HL-60 (cell line): ENCODE measurements at regions not wholly inside any gene's neighbourhood (a gene's known extent, or its start where the extent isn't known, plus 50 kb on each side); places are given as distances from the start of the nearest gene placed in this dataset.

Experiments
- DNase-seq, 2 experiments: peaks; one replicate each; pipeline ENCODE4 v3.0.0-alpha.2; 2010 to 2020; ENCODE audit warnings: low read depth in 1 of 2, low spot score in 1 of 2
- H3K27ac ChIP-seq: fragments of 250-450 bp; sonication (Bioruptor Pico); replicated peaks from 2 replicates; pipeline ENCODE4 v1.5.1; 2020; ENCODE audit warnings: mild to moderate bottlenecking, moderate library complexity
- H3K27me3 ChIP-seq: fragments of 250-450 bp; sonication (Bioruptor Pico); 2 replicates; pipeline ENCODE4 v1.5.1; 2021; ENCODE audit warnings: mild to moderate bottlenecking, moderate library complexity; ENCODE audit not compliant: insufficient read depth, poor library complexity, severe bottlenecking
- H3K4me3 ChIP-seq: replicated peaks from 2 replicates; pipeline ENCODE4 v1.5.1; 2011; ENCODE audit warnings: mild to moderate bottlenecking, control low read depth, low read length; ENCODE audit not compliant: insufficient read depth
- CTCF ChIP-seq: IDR thresholded peaks from one replicate; pipeline ENCODE4 v1.5.1; 2011; ENCODE audit warnings: low read length, control low read depth, inconsistent platforms; ENCODE audit not compliant: insufficient read depth
- GABPA ChIP-seq: IDR thresholded peaks from 2 replicates; pipeline ENCODE4 v1.6.1; 2012; ENCODE audit warnings: low read depth
- POLR2AphosphoS5 ChIP-seq: IDR thresholded peaks from 2 replicates; pipeline ENCODE4 v1.6.1; 2012; ENCODE audit warnings: low read depth
- REST ChIP-seq: IDR thresholded peaks from 2 replicates; pipeline ENCODE4 v1.6.1; 2012; ENCODE audit warnings: low read depth; ENCODE audit not compliant: insufficient replicate concordance
- SPI1 ChIP-seq: IDR thresholded peaks from 2 replicates; pipeline ENCODE4 v1.6.1; 2012; ENCODE audit warnings: low read depth, mild to moderate bottlenecking, borderline replicate concordance

GRCh38 chr4:100823066-100823992, 305.5 kb upstream of the EMCN start:
- TF ChIP-seq SPI1: no peak
- no peak for TF ChIP-seq GABPA
- TF ChIP-seq CTCF: no peak
- TF ChIP-seq POLR2AphosphoS5: no peak
- TF ChIP-seq REST: no peak
- Histone ChIP-seq H3K27me3 (no peaks in the 10 kb centered on the region), H3K27ac (no peak overlapping the region), H3K4me3 (no peak overlapping the region)
- DNase-seq: no peak

GRCh38 chr4:100820249-100820648, 302.4 kb upstream of the EMCN start:
- H3K27me3 ChIP-seq: no peaks in the 10 kb centered on the region

More at GRCh38 chr4:100820249-100820648, 302.4 kb upstream of the EMCN start:
- Histone ChIP-seq H3K27ac (no peak overlapping the region), H3K4me3 (no peak overlapping the region)
- DNase-seq: no peak
- TF ChIP-seq CTCF (no peak), REST (no peak), POLR2AphosphoS5 (no peak), GABPA (no peak)
